GM12878 (cell line): ENCODE measurements at regions not wholly inside any gene's neighbourhood (a gene's known extent, or its start where the extent isn't known, plus 50 kb on each side); places are given as distances from the start of the nearest gene placed in this dataset.

Experiments used
- ATAC-seq: fragments of 200-7000 bp; cut with Tn5 transposase; 3 replicates; pipeline ENCODE4 v1.9.1; 2020; ENCODE audit warnings: mild to moderate bottlenecking, moderate library complexity
- BruUV-seq: library from RNA; stranded (reverse); fragments of 400-500 nt; replicated peaks from 2 replicates; lab custom pipeline; 2021; lab: Mats Ljungman, UMichigan
- CTCF ChIA-PET: fragments of 300-600 bp; sonication (Branson Sonifier 250); formaldehyde crosslinking; extraction: SDS; loops from one replicate; lab custom pipeline; 2021; ENCODE audit warnings: inconsistent platforms; lab: Yijun Ruan, JAX
- POLR2A ChIA-PET: fragments of 350-600 bp; formaldehyde crosslinking; extraction: SDS; loops from one replicate; lab custom pipeline; 2021; ENCODE audit warnings: inconsistent platforms; lab: Charles Lee
- RAD21 ChIA-PET: fragments of 300-600 bp; sonication (Branson Sonifier 250); formaldehyde crosslinking; loops from one replicate; lab custom pipeline; 2023; ENCODE audit warnings: antibody characterized with exemption; ENCODE audit not compliant: unreplicated experiment; lab: Charles Lee
- SMC1A ChIA-PET: fragments of 300-600 bp; sonication (Branson Sonifier 250); formaldehyde crosslinking; loops from one replicate; lab custom pipeline; 2023; ENCODE audit not compliant: unreplicated experiment, uncharacterized antibody; lab: Charles Lee
- DNase-seq: peaks from one replicate; pipeline ENCODE4 v3.0.0-alpha.2; 2011; ENCODE audit warnings: low read depth, low spot score
- FAIRE-seq: peaks from 3 replicates; lab custom pipeline; 2011; peaks lifted over from hg19 to GRCh38; lab: Jason Lieb, UNC
- H2AFZ ChIP-seq: 2 replicates; pipeline ENCODE4 v1.6.0; 2011; ENCODE audit warnings: low read depth, low read length, control low read depth; ENCODE audit not compliant: control insufficient read depth
- H3K27ac ChIP-seq: 2 replicates; pipeline ENCODE4 v1.5.1; 2011; ENCODE audit warnings: control low read depth; ENCODE audit not compliant: control insufficient read depth, insufficient read depth
- H3K27me3 ChIP-seq, 2 experiments: replicated peaks in 1 of 2; 2 replicates each; pipeline versions ENCODE4 v1.6.0 to v1.6.1; 2011; ENCODE audit warnings: low read length in 1 of 2; ENCODE audit not compliant: control insufficient read depth in 2 of 2, insufficient read depth in 2 of 2
- H3K36me3 ChIP-seq, 2 experiments: 2 replicates each; pipeline ENCODE4 v1.5.1; 2011; ENCODE audit warnings: low read length in 1 of 2; ENCODE audit not compliant: control insufficient read depth in 2 of 2, insufficient read depth in 2 of 2
- H3K4me1 ChIP-seq: 2 replicates; pipeline ENCODE4 v1.6.1; 2011; ENCODE audit warnings: mild to moderate bottlenecking, low read length, moderate library complexity, mixed read lengths; ENCODE audit not compliant: control insufficient read depth, insufficient read depth
- H3K4me2 ChIP-seq: 2 replicates; pipeline ENCODE4 v1.6.0; 2011; ENCODE audit warnings: control low read depth; ENCODE audit not compliant: control insufficient read depth, insufficient read depth
- H3K4me3 ChIP-seq: fragments of 200-600 bp; sonication (generic); 2 replicates; pipeline ENCODE4 v1.5.1; 2016
- H3K79me2 ChIP-seq: 2 replicates; pipeline ENCODE4 v1.6.0; 2011; ENCODE audit warnings: low read length; ENCODE audit not compliant: control insufficient read depth, insufficient read depth
- H3K9ac ChIP-seq: 2 replicates; pipeline ENCODE4 v1.8.0; 2011; ENCODE audit warnings: low read length, control low read depth, mixed read lengths; ENCODE audit not compliant: control insufficient read depth, insufficient read depth
- H3K9me3 ChIP-seq: replicated peaks from 3 replicates; pipeline ENCODE4 v1.5.1; 2011; ENCODE audit warnings: mild to moderate bottlenecking, low read length; ENCODE audit not compliant: control insufficient read depth, insufficient read depth
- H4K20me1 ChIP-seq: 2 replicates; pipeline ENCODE4 v1.6.0; 2011; ENCODE audit not compliant: control insufficient read depth, insufficient read depth
- BHLHE40 ChIP-seq, 2 experiments: fragments of 450-650 bp in 1 of 2; IDR thresholded peaks; 2 replicates each; pipeline ENCODE4 v1.6.1; 2011 to 2017; ENCODE audit warnings: low read depth in 2 of 2, borderline replicate concordance in 1 of 2, improper control_type of control experiment in 1 of 2, low read length in 1 of 2, mild to moderate bottlenecking in 1 of 2
- CHD2 ChIP-seq: IDR thresholded peaks from 2 replicates; pipeline ENCODE4 v1.6.1; 2011; ENCODE audit warnings: low read depth, low read length, improper control_type of control experiment, borderline replicate concordance
- HSF1 ChIP-seq: fragments of 150-350 bp; IDR thresholded peaks from 2 replicates; pipeline ENCODE4 v1.6.1; 2014; ENCODE audit warnings: mild to moderate bottlenecking, low read depth, low read length
- JUNB ChIP-seq: IDR thresholded peaks from 2 replicates; pipeline ENCODE4 v1.6.1; 2016; ENCODE audit warnings: antibody characterized with exemption, mild to moderate bottlenecking
- LARP7 ChIP-seq: fragments of 450-650 bp; IDR thresholded peaks from 2 replicates; pipeline ENCODE4 v1.6.1; 2017; ENCODE audit warnings: mild to moderate bottlenecking
- MEF2B ChIP-seq: fragments of 450-650 bp; IDR thresholded peaks from 2 replicates; pipeline ENCODE4 v1.6.1; 2018; ENCODE audit warnings: mild to moderate bottlenecking, moderate library complexity; ENCODE audit not compliant: partially characterized antibody, poor library complexity, severe bottlenecking
- MTA3 ChIP-seq: IDR thresholded peaks from 2 replicates; pipeline ENCODE4 v1.6.1; 2012; ENCODE audit warnings: low read length, inconsistent platforms, borderline replicate concordance
- PAX5 ChIP-seq: IDR thresholded peaks from 2 replicates; pipeline ENCODE4 v1.6.1; 2011; ENCODE audit warnings: low read depth, low read length, borderline replicate concordance
- RB1 ChIP-seq: fragments of 450-650 bp; formaldehyde crosslinking; IDR thresholded peaks from 2 replicates; pipeline ENCODE4 v1.6.1; 2017; ENCODE audit warnings: mild to moderate bottlenecking, borderline replicate concordance
- RCOR1 ChIP-seq: conservative IDR thresholded peaks from 2 replicates; pipeline ENCODE4 v1.6.1; 2012; ENCODE audit warnings: low read depth, low read length, improper control_type of control experiment
- ZNF592 ChIP-seq: fragments of 450-650 bp; IDR thresholded peaks from 2 replicates; pipeline ENCODE4 v1.6.1; 2017; ENCODE audit warnings: mild to moderate bottlenecking, moderate library complexity
- ZZZ3 ChIP-seq: IDR thresholded peaks from 2 replicates; pipeline ENCODE4 v1.6.1; 2011; ENCODE audit warnings: low read depth; ENCODE audit not compliant: control insufficient read depth, insufficient read length
- WGBS: methylation state at CpG from one replicate; pipeline ENCODE4 v1.1.6; 2016; ENCODE audit warnings: low lambda C conversion rate; ENCODE audit not compliant: insufficient replicate concordance, insufficient coverage; ENCODE audit errors: missing lambda C conversion rate; 5-methylcytosine and 5-hydroxymethylcytosine counted together
- in situ Hi-C: fragments of 300-500 bp; cut with MboI; formaldehyde crosslinking; loops from 9 replicates; pipeline ENCODE4 v1.14.3; 2018; ENCODE audit warnings: mixed read lengths
- intact Hi-C: fragments of 100-400 bp; cut with micrococcal nuclease; formaldehyde crosslinking; loops from one replicate; pipeline ENCODE4 v1.14.2; 2022; ENCODE audit not compliant: unreplicated experiment
- TF ChIP-seq, protein P1 (sequence below), 3 experiments: IDR thresholded peaks in 2 of 3; conservative IDR thresholded peaks in 1 of 3; 2 replicates each; pipeline ENCODE4 v1.5.1; 2011; ENCODE audit warnings: low read depth in 3 of 3, low read length in 3 of 3, mild to moderate bottlenecking in 3 of 3, control low read depth in 2 of 3, moderate library complexity in 2 of 3, inconsistent platforms in 1 of 3, mixed read lengths in 1 of 3; ENCODE audit not compliant: control insufficient read depth in 2 of 3, insufficient read depth in 1 of 3; ENCODE audit errors: extremely low read depth in 1 of 3
- TF ChIP-seq, protein P2 (sequence below): IDR thresholded peaks from 2 replicates; pipeline ENCODE4 v1.6.1; 2012; ENCODE audit warnings: low read depth, low read length, improper control_type of control experiment

DNA sequence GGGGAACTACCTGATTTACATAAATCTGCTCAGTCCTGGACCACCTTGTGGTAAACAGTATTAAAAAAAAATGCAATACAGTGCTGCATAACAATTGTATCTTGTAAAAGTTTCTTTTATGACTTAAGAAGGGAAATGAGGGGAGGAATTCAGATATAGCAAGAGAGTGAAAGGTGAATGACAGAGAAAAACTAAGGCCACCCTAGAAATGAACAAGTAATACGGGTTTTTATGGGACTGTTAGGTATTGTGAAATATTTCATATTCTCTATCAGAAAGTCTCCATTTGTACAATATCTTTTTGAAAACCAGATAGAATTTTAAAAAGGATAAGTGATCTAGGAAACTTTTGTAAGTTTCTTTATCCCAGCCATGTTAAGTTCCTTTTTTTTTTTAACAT is 69.7 kb upstream of the NOCT start (continued):
- TF ChIP-seq RCOR1: no peak
- TF ChIP-seq ZNF592: no peak

GRCh38 chr4:138945401-138945800 is 70.2 kb upstream of the NOCT start:
- no peaks in the 10 kb centered on the region for H4K20me1 ChIP-seq
- TF ChIP-seq BHLHE40 (IDR thresholded peaks at IDR 0.05; ENCODE audit: borderline replicate concordance in 1 of 2, low read depth in 2 of 2, low read length in 1 of 2) (no peak), PAX5 (no peak), HSF1 (no peak), CHD2 (no peak), JUNB (no peak), ZZZ3 (no peak), MTA3 (no peak), MEF2B (no peak), RB1 (no peak), LARP7 (no peak)
- TF ChIP-seq, protein P1, sequence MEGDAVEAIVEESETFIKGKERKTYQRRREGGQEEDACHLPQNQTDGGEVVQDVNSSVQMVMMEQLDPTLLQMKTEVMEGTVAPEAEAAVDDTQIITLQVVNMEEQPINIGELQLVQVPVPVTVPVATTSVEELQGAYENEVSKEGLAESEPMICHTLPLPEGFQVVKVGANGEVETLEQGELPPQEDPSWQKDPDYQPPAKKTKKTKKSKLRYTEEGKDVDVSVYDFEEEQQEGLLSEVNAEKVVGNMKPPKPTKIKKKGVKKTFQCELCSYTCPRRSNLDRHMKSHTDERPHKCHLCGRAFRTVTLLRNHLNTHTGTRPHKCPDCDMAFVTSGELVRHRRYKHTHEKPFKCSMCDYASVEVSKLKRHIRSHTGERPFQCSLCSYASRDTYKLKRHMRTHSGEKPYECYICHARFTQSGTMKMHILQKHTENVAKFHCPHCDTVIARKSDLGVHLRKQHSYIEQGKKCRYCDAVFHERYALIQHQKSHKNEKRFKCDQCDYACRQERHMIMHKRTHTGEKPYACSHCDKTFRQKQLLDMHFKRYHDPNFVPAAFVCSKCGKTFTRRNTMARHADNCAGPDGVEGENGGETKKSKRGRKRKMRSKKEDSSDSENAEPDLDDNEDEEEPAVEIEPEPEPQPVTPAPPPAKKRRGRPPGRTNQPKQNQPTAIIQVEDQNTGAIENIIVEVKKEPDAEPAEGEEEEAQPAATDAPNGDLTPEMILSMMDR (IDR thresholded peaks at IDR 0.05 in 2 of 3, conservative IDR thresholded peaks at IDR 0.05 in 1 of 3; ENCODE audit: control insufficient read depth in 2 of 3, extremely low read depth in 1 of 3, insufficient read depth in 1 of 3, low read depth in 3 of 3, low read length in 3 of 3): no peak
- TF ChIP-seq, protein P2, sequence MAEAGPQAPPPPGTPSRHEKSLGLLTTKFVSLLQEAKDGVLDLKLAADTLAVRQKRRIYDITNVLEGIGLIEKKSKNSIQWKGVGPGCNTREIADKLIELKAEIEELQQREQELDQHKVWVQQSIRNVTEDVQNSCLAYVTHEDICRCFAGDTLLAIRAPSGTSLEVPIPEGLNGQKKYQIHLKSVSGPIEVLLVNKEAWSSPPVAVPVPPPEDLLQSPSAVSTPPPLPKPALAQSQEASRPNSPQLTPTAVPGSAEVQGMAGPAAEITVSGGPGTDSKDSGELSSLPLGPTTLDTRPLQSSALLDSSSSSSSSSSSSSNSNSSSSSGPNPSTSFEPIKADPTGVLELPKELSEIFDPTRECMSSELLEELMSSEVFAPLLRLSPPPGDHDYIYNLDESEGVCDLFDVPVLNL: no peak

More at GRCh38 chr4:138945401-138945800, 70.2 kb upstream of the NOCT start:
- Histone ChIP-seq H3K9me3 (no peaks in the 10 kb centered on the region), H3K4me2 (no peak overlapping the region), H2AFZ (no peak overlapping the region), H3K4me1 (no peaks in the 10 kb centered on the region), H3K36me3 (no peaks in the 10 kb centered on the region), H3K9ac (no peak overlapping the region), H3K27me3 (no peaks in the 10 kb centered on the region), H3K4me3 (no peak overlapping the region), H3K27ac (no peak overlapping the region), H3K79me2 (no peaks in the 10 kb centered on the region)
- no peak for FAIRE-seq
- ATAC-seq: no peak
- ChIA-PET CTCF (interaction anchor here (1.3 kb wide), 1 partner anchor 85 kb away, joined by 4 read pairs; no protein-coding TSS in a partner anchor), SMC1A (no interaction called here), POLR2A (no interaction called here), RAD21 (no interaction called here)
- intact Hi-C loops (no loop called here), in situ Hi-C loops (no loop called here)
- 0% methylated on average over 2 of the region's 2 CpGs for WGBS
- BruUV-seq: no TSS peak
- DNase-seq: no peak
